CD4-positive, alpha-beta T cell treated with Interleukin-12 subunit alpha and Interleukin-12 subunit beta, for 1 hour (primary cell): ENCODE measurements at regions not wholly inside any gene's neighbourhood (a gene's known extent, or its start where the extent isn't known, plus 50 kb on each side); places are given as distances from the start of the nearest gene placed in this dataset.
"Not testable (repeated sequence)": the region's sequence is repeated elsewhere in the genome, so short reads cannot be mapped to it uniquely, and the experiment has no call there.

Experiments
- DNase-seq: peaks from one replicate; pipeline ENCODE4 v3.0.0-alpha.2; 2020

DNA sequence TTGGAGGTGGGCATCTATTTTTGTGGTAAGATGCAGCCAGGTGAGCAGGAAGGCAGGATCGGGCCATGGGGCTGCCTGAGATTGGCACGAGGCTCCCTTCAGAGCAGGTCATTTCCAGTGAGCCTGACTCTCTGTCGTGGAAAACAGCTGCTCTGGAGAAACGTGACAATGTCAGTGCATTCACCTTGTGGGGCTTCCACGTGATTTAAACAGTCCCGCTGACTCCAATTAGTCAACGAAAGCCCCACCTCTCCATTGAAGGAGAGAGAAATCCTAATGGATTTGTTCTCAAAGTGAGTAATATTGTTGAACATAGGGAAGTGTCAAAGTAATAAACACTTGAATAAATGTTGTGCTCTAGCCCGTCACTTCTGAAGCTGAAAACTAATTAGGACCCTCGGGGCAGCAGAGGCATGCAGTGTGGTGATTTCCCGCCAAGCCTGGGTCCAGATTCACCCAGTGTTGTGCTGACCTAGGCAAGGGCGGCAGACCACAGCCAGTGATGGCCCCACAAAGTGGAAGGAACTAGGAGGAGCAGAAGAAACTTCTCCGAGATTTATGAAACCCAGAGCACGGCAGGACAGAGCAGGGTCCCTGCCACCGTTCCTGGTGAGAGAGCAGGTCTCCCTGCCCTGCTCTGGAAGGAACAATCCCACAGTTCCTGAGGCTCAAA lies 172.5 kb upstream of the C1orf174 start:
- DNase-seq: no peak

DNA sequence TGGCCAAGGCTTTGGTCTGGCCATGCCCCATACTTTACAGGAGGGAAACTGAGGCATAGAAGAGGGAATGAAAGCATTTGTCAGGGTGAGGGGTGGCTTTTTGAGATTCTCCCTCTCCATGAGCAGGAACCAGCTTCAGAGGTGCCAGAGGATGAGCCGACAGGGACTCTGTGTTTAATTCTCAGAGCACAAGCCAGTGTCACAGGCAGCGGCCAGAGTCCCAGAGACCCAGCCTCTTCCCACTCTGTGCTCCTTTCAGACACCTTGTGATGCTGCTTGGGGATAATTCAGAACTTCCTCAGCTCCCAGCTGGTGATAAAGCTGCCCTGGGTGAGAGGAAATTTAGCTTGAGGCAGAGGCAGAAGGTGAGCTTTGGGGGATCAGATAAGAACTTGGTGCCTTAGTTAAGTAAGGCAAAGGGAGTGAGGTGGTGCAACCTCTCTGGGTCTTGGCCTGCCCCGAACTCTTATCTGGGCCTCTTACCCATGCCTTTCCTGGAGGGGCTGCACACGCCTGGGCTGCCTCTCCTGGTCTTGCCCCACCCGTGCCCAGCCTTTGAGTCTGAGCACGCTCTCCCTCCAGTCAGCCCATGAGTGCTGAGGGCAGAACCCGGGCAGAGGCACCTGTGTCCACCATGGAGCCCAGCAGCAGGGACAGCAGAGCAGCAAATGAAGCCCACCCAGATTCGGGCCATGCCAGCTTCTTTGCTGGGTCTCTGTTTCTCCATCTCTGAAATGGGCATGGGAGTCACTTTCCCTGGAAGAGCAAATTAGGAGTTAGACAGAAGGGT lies 175.6 kb upstream of the C1orf174 start:
- no peak for DNase-seq

GRCh38 chr1:4076346-4076745 lies 176.3 kb upstream of the C1orf174 start:
- DNase-seq: no peak

DNA sequence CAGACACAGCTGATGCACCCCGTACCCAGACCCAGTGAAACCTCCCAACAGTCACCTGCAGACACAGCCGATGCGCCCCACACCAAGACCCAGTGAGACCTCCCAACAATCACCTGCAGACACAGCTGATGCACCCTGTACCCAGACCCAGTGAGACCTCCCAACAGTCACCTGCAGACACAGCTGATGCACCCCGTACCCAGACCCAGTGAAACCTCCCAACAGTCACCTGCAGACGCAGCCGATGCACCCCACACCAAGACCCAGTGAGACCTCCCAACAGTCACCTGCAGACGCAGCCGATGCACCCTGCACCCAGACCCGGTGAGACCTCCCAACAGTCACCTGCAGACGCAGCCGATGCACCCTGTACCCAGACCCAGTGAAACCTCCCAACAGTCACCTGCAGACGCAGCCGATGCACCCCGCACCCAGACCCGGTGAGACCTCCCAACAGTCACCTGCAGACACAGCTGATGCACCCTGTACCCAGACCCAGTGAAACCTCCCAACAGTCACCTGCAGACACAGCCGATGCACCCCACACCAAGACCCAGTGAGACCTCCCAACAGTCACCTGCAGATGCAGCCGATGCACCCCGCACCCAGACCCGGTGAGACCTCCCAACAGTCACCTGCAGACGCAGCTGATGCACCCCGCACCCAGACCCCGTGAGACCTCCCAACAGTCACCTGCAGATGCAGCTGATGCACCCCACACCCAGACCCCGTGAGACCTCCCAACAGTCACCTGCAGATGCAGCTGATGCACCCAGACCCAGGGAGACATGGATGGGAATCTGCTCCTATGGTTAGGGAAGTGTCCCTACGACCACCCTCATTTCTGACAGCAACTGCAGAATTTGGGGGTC lies 178.3 kb upstream of the C1orf174 start:
- not testable (repeated sequence) for DNase-seq

- no peak for DNase-seq
Observed at GRCh38 chr1:4079815-4080214, 179.7 kb upstream of the C1orf174 start.

- DNase-seq: no peak
Observed at GRCh38 chr1:4081806-4082711, 182.0 kb upstream of the C1orf174 start.

GRCh38 chr1:4083231-4084047 lies 183.4 kb upstream of the C1orf174 start:
- no peak for DNase-seq

GRCh38 chr1:4084048-4084431 lies 184.0 kb upstream of the C1orf174 start:
- no peak for DNase-seq

DNA sequence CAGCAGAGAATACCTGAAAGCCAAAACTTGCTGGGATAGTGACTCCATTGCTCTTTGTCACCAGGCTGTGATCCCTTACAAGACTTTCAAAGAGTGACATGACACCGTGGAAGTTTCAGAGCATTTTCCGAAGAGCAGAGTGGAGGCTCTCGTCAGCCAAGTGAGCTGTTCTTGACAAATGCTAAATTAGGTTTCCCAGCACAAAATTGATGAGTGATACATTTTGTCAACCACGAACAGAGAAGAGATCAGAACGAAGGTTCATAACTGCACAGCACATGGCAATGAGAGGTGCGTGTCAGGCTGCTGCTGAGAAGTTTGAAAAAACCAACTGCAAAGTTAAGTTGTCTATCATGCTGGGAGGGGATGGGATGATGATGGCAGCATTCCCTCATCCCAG lies 184.4 kb upstream of the C1orf174 start:
- no peak for DNase-seq

DNA sequence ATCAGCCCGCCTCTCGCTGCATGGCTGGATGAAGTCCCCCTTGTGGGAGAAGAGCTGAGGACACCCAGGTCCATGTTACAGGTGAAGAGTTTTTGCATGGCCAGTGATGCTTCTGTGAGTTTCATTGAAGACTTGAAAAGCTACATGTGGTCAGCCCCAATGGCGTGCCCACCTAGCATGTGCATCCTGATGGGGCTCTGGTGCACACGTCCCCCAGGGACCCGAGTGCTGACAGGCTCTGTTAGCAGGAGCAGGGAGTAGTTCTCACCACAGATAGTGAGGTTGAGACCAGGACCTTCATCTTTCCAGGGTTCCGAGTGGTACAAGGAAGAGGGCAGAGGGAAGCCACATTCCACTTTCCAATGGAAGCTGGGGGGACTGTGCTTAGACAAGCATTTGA lies 184.8 kb upstream of the C1orf174 start:
- no peak for DNase-seq

DNA sequence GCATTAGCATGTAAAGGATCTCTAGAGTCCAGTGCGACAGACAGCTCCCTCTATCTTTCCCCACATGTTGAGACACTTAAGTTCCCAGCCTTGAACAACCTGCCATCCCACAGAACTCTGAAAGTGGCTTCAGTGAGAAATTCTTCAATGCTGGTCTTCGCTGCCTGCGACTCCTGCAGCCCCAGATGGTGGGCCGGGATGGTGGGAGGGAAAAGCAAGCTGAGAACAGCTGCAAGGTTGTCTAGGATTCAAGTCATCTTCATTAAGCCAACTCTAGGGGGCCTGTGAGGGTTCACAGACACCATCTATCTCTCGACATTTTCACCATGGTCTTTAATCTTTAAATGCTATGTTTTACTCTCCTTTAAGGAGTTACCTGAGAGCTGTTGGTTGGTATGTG lies 185.5 kb upstream of the C1orf174 start:
- no peak for DNase-seq

- no peak for DNase-seq
Observed at GRCh38 chr1:4086085-4086850, 186.2 kb upstream of the C1orf174 start.

- DNase-seq: no peak
Observed at GRCh38 chr1:4086921-4087320, 186.8 kb upstream of the C1orf174 start.

DNA sequence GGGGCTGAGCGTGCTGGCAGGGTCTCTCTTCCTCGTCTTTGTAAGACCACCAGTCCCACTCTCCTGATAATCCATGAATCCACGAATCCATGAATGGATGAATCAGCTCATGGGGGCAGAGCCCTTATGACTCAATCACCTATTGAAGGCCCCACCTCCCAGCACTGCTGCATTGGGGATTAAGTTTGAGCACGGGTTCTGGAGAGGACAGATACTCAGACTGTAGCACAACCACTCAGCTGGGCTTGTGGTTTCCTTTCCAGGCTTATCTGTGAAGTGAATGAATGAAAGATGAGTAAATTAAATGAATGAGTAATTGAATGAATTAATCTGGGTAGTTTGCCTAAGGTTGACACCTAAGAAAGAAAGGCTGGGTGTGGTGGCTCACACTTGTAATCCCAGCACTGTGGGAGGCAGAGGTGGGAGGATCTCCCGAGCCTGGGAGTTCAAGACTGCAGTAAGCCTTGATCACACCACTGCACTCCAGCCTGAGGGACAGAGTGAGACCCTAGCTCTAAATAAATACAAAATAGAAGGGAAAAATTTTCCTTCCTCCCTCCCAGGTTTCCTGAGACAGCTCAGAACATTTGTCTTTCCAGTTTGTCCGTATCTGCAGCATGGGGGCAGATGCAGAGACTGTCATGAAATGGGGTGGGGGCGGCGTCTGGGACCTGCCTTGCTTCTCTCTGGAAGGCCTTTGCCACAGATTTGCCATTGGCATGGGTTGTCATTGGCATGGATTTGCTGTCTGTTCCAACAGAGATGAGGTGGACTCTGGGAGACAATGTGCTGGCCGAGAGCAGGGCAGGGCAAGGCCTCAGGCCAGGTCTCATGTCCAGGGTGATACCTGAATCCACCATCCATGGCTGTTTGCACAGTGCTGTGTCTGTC lies 187.7 kb upstream of the C1orf174 start:
- DNase-seq: no peak

GRCh38 chr1:4088676-4089075 lies 188.6 kb upstream of the C1orf174 start:
- DNase-seq: no peak

DNA sequence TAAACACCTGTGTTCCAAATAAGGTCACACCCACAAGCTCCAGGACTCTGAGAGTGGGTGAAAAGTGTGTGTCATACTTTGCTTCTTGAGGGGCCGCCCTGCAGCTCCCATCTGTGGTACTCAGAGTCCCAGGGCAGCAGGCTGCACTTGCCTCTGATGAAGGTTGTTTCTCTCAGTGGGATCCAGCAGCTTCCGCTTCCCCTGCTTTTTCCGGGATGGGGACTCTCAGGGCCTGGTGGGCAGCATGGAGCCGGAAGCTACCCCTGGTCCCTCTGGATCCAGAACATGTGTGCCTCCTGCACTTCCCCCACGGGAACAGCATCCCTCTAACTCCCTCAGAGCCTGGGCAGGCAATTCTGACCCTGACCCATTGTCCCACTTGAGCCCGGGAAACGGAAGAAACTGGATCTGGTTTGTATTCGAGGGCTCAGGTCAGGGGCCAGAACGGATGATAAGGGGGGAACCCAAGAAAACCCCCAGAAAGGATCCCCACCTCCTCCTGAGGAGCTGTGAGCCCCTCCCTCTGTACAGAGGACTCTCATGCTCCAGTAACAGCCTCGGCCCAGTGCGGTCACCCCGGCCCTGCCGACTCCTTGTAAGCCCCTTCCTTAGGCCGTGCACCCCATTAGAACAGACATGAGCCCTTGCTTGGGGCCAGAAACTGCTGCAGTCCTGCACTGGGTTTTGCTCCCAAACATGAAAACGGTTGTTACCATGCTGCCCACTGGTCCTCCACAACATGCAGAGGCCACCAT lies 189.5 kb upstream of the C1orf174 start:
- no peak for DNase-seq

GRCh38 chr1:4090556-4090955 lies 190.5 kb upstream of the C1orf174 start:
- no peak for DNase-seq

DNA sequence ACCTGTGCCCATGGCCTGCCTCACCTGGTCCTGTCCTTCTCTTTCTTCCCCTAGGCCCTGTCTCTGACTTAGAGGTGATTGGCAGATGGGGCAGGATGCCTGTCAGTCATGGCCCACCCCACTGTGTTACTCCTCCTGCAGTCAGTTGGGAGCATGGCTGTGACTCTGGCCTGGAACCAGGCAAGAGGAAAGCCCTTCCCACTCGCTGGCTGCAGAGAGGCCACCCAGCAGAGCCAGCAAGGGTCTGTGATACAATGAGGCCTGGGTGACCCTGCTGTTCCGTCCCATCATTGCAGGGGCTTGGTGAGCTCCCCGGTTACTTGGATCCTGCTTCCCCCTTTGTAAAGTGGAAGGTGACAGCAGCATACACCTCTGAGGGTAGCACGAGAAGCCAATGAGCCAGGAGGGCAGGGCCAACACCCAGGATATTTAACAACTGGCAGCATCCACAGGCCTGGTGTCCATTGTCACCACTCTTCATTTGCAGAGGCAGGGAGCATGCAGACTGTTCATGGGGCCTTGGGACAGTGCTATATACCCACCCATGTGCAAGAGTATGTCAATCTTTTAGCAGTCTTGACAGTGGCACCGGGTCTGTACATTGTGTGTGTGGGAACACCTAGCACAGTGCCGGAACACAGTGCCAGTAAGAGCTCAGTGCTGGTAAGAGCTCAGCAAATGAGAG lies 191.0 kb upstream of the C1orf174 start:
- DNase-seq: no peak
